Endometrium (tissue), 2 donors: ENCODE measurements at regions not wholly inside any gene's neighbourhood (a gene's known extent, or its start where the extent isn't known, plus 50 kb on each side); places are given as distances from the start of the nearest gene placed in this dataset.

Experiments used
- FAIRE-seq: peaks from 2 replicates; lab custom pipeline; 2012; peaks lifted over from hg19 to GRCh38; lab: Jason Lieb, UNC
- donor health status: control.
- donor health status: control.

GRCh38 chr9:108606401-108606800, 249.4 kb downstream of the ACTL7B start:
- no peak for FAIRE-seq

GRCh38 chr9:108603141-108603540, 252.6 kb downstream of the ACTL7B start:
- no peak for FAIRE-seq

- no peak for FAIRE-seq
Observed at GRCh38 chr9:108600896-108601295, 254.9 kb downstream of the ACTL7B start.

GRCh38 chr9:108599571-108599970, 256.2 kb downstream of the ACTL7B start:
- FAIRE-seq: no peak

GRCh38 chr9:108591121-108591520, 264.7 kb downstream of the ACTL7B start:
- FAIRE-seq: no peak

- no peak for FAIRE-seq
Observed at GRCh38 chr9:108588246-108588645, 267.5 kb downstream of the ACTL7B start.

GRCh38 chr9:108586471-108587139, 269.2 kb downstream of the ACTL7B start:
- FAIRE-seq: no peak

- FAIRE-seq: no peak
Observed at GRCh38 chr9:108584860-108585259, 270.9 kb downstream of the ACTL7B start.

- FAIRE-seq: no peak
Observed at GRCh38 chr9:108582726-108583125, 273.1 kb downstream of the ACTL7B start.

- no peak for FAIRE-seq
Observed at GRCh38 chr9:108579757-108580439, 275.9 kb downstream of the ACTL7B start.

- no peak for FAIRE-seq
Observed at GRCh38 chr9:108575276-108575675, 280.5 kb downstream of the ACTL7B start.

GRCh38 chr9:108569624-108570023, 286.2 kb downstream of the ACTL7B start:
- no peak for FAIRE-seq

GRCh38 chr9:108568093-108568492, 287.7 kb downstream of the ACTL7B start:
- no peak for FAIRE-seq

GRCh38 chr9:108567571-108567970, 288.2 kb downstream of the ACTL7B start:
- FAIRE-seq: no peak

- FAIRE-seq: peak; percentile 84
Observed at GRCh38 chr9:108565651-108566378, 290.0 kb downstream of the ACTL7B start.

- no peak for FAIRE-seq
Observed at GRCh38 chr9:108562176-108562575, 293.6 kb downstream of the ACTL7B start.

GRCh38 chr9:108559432-108559831, 296.4 kb downstream of the ACTL7B start:
- no peak for FAIRE-seq

- FAIRE-seq: no peak
Observed at GRCh38 chr9:108554831-108555230, 301.0 kb downstream of the ACTL7B start.

GRCh38 chr9:108553111-108553635, 302.6 kb downstream of the ACTL7B start:
- no peak for FAIRE-seq

- no peak for FAIRE-seq
Observed at GRCh38 chr9:108552459-108553040, 303.2 kb downstream of the ACTL7B start.

GRCh38 chr9:108551030-108551841, 304.6 kb downstream of the ACTL7B start:
- no peak for FAIRE-seq

- no peak for FAIRE-seq
Observed at GRCh38 chr9:108550106-108550505, 305.7 kb downstream of the ACTL7B start.
